ENCODE measurements at regions not wholly inside any gene's neighbourhood (a gene's known extent, or its start where the extent isn't known, plus 50 kb on each side); places are given as distances from the start of the nearest gene placed in this dataset.
"Not testable (repeated sequence)": the region's sequence is repeated elsewhere in the genome, so short reads cannot be mapped to it uniquely, and the experiment has no call there.

DNA sequence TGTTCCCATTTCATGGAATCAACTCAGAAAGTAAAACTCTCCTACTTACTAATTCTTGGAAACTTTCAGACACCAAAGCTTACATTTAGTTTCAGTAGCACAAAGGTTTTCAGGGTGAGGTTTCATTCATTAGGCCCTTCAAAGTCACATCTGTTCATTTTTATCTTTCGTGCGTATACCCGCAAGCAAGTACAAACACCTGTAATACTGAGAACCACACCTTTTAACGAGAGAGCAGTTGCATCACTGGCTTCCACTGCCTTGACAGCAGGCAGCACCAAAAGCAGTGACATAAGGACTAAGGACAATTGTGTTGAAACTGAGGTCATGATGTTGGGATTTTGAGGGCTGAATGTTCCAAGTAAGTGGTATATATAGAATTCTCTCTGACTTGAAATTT is 60.5 kb downstream of the GOLGA6L22 start:
- H3K4me1 ChIP-seq; H3K27me3 ChIP-seq; DNase-seq; H3K27ac ChIP-seq; intact Hi-C loops (cut with DNase I); H3K4me3 ChIP-seq; H3K36me3 ChIP-seq; ATAC-seq; H3K9me3 ChIP-seq: not testable (repeated sequence)
- no CpG with 5 or more reads among the region's 4 CpGs for WGBS, 4 donors

DNA sequence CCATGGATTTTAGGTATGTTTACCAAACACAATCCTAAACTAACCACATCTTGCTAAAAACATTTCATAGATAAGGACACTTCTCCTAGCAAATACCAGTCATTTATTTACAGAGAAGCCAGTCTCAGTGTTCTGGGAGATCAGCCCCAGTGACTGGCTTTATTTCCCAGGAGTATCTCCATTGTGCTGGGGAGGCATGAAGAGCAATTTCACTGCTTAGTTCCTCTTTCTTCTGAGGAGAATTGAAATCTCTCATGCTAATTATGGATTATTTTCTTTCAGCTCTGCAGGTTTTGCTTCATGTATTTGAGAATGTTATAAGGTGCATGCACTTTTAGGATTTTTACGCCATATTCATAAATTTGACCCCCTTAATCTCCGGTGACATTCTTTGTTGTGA is 67.8 kb downstream of the GOLGA6L22 start:
- H3K4me1 ChIP-seq; ATAC-seq; intact Hi-C loops (cut with DNase I); H3K36me3 ChIP-seq; H3K9me3 ChIP-seq; H3K27ac ChIP-seq; H3K27me3 ChIP-seq; H3K4me3 ChIP-seq; DNase-seq: not testable (repeated sequence)
- no CpG with 5 or more reads among the region's 2 CpGs for WGBS, 4 donors

DNA sequence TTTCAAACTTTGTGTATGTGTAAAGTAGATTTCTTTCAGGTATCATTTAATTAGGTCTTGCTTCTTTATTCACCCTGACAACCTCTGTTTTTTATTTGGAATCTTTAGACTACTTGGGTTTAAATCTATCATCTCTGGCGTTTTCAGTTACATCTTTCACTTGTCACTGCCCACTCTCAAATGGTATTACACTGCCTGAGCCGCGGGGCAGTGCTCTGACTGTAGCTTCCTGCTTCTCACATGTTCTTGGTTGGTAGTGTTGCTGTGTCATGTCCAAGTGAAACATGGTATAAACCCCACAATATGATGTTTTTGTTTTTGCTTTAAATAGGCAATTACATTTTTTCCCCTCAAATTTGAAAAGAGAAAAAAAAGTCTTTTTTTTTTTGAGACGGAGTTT is 68.3 kb downstream of the GOLGA6L22 start:
- DNase-seq; intact Hi-C loops (cut with DNase I); H3K27me3 ChIP-seq; H3K27ac ChIP-seq; H3K9me3 ChIP-seq; H3K4me3 ChIP-seq; H3K4me1 ChIP-seq; ATAC-seq; H3K36me3 ChIP-seq: not testable (repeated sequence)
- WGBS, 4 donors: 61 to 86% (median 64%) methylated on average over 2 to 3 of the region's 4 CpGs

DNA sequence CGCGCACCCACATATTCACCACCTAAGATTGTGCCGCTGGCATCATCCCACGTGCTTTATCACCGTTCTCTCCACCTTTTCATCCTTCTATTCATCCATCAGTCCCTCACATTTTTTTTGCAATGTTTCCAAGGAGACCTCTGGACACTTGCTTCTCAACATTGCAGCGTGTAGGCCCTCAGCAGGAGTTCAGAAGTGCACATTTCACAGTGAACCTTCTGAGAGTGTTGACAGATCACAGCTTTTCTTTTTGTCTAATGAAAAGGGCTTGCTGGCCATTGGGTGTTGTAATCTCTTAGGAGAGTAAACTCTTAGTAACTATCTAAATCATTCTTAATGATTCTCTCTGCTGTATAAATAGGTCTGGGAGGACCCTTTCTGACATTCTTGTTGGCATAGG is 70.5 kb downstream of the GOLGA6L22 start:
- peak in 2 of 4 donors; percentile 24 to 55 for ATAC-seq
- H3K36me3 ChIP-seq; DNase-seq; H3K27me3 ChIP-seq; H3K4me3 ChIP-seq; H3K4me1 ChIP-seq; H3K9me3 ChIP-seq; intact Hi-C loops (cut with DNase I); H3K27ac ChIP-seq: not testable (repeated sequence)
- no CpG with 5 or more reads among the region's 6 CpGs for WGBS, 4 donors

DNA sequence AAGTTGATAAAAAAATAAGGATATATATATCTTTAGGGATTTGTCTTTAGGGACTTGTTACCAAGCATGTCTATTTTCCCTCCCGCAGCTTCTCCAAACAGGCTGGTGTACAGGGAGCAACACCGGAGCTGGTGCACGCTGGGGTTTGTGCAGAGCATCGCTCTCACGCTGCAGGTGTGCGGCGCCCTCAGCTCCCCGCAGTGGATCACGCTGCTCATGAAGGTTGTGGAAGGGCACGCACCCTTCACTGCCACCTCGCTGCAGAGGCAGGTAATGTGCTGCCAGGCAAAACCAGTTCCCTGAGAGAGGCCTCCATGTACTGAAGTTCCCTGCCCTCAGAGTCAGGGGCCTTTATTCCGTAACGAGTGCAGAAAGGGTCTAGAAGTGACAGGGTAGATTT is 101.0 kb downstream of the GOLGA6L22 start:
- H3K27ac ChIP-seq; H3K4me3 ChIP-seq; ATAC-seq; H3K9me3 ChIP-seq; intact Hi-C loops (cut with DNase I); H3K27me3 ChIP-seq; H3K4me1 ChIP-seq: not testable (repeated sequence)
- peaks cover 0 to 12% (median 0%) of the 10 kb centered on the region in 9 donors for H3K36me3 ChIP-seq
- peak in 1 of 5 donors; percentile 17 for DNase-seq
- 76 to 100% (median 90%) methylated on average over 5 to 11 of the region's 13 CpGs for WGBS, 4 donors

DNA sequence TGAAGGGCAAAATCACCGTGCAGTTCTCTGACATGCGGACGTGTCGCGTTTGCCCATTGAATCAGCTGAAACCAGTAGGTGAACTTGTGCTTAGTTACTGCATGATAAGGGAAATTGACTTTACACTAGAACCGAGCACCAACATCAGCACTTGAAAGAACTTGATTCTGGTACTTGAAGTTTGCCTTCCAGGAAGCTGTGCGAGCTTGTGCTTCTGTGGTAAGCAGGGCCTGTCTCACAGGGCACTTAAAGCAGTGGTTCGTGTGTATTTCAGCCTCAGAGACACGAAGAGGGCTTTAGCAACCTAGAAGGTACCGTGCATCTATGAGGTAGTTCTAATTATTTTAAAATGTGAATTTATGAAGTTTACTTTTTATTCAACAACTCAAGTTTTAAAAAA is 103.0 kb downstream of the GOLGA6L22 start:
- DNase-seq; ATAC-seq; H3K9me3 ChIP-seq; H3K4me3 ChIP-seq; H3K4me1 ChIP-seq; intact Hi-C loops (cut with DNase I); H3K27me3 ChIP-seq; H3K27ac ChIP-seq: not testable (repeated sequence)
- 88 to 90% methylated on average over 3 to 4 of the region's 10 CpGs; no CpG with 5 or more reads in 2 of the 4 donors for WGBS, 4 donors
- H3K36me3 ChIP-seq: peaks cover 0 to 12% (median 0%) of the 10 kb centered on the region in 9 donors

DNA sequence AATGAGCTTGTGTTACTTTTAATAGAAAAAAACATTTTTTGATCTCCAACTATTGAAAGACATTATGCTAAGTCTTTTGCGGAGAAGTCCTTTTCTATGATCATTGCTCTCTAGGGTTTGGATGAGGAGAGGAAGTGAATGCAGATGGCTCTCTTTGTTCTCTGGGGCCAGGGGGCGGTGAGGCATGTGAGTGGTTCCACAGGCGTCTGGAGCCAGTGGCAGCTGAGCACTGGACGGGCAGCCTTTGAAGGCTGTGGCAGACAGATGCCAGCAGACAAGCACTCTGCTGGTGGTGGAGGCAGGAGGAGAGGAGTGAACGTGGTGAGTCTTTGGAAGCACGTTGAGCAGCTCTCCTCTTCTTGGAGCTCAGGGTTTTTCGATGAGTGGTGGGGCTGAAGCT is 107.8 kb downstream of the GOLGA6L22 start:
- intact Hi-C loops (cut with DNase I); H3K9me3 ChIP-seq; H3K27ac ChIP-seq; H3K36me3 ChIP-seq; ATAC-seq; H3K27me3 ChIP-seq; H3K4me1 ChIP-seq; H3K4me3 ChIP-seq; DNase-seq: not testable (repeated sequence)
- WGBS, 4 donors: no CpG with 5 or more reads among the region's 7 CpGs

DNA sequence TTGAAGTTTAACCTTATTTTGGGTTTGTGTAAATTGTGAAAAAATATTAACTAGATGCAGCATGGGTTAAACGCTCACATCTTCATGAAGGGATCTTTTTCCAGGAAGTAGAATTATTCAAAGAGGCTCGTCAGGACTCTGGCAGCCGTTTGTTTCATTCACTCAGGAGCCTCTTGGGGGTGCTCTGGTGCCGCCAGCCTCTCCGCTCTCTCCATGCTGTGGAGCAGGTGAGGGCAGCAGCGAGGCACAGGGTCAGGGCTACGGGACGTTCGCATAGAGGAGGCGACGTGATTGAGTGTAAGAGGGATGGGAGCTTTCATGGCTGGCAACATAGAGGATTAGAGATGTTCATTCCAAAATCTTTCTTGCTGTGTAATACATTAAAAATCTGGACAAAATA is 110.8 kb downstream of the GOLGA6L22 start:
- H3K36me3 ChIP-seq: peaks cover 0 to 14% (median 7%) of the 10 kb centered on the region in 9 donors
- H3K27me3 ChIP-seq; intact Hi-C loops (cut with DNase I); H3K9me3 ChIP-seq; H3K4me1 ChIP-seq; H3K4me3 ChIP-seq; H3K27ac ChIP-seq; DNase-seq: not testable (repeated sequence)
- no CpG with 5 or more reads among the region's 11 CpGs for WGBS, 4 donors
- peak in 2 of 4 donors; percentile 58 to 66 for ATAC-seq

DNA sequence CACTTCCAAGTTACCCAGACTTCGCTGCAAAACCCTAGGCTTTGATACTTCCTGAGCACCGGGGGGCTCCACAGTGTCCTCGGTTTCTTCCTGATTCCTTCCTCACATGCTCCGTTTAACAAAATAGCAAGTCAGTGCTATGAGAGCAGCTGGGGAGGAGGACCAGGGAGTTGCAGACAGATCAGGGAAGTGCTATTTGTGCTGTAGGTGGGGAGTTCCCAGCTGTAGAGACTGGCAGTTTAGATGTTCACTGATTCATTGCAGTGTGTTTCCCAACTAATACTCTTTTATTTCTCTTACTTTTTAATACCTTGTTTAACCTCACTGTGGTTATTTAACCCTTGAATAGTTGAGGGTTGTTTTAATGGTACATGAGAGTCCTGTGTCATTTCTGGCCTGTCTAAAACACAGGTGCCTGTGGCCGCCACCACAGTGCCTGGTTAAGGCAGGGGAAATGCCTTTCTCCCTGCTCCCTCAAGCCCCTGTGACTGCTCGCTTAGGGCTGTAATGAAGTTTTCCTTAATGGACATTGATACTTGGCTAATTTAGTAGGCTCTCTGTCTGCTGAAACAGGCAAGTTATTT is 113.5 kb downstream of the GOLGA6L22 start:
- H3K4me3 ChIP-seq; H3K27ac ChIP-seq; H3K4me1 ChIP-seq; H3K27me3 ChIP-seq; H3K9me3 ChIP-seq; ATAC-seq; DNase-seq; intact Hi-C loops (cut with DNase I): not testable (repeated sequence)
- WGBS, 4 donors: 67 to 94% (median 76%) methylated on average over 3 to 4 of the region's 6 CpGs
- H3K36me3 ChIP-seq: peaks cover 0 to 14% (median 7%) of the 10 kb centered on the region in 9 donors

DNA sequence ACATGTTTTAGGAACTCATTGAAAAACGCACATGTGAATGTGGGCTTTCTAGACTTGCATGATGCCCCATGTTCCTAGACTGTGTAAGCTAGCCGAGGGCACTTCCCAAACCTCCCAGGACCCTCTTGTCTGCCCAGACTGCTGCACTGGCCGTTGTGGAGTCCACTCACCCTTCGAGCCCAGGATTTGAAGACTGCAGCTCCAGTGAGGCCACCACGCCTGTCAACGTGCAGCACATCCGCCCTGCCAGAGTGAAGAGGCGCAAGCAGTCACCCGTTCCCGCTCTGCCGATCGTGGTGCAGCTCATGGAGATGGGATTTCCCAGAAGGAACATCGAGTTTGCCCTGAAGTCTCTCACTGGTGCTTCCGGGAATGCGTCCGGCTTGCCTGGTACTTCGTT is 114.1 kb downstream of the GOLGA6L22 start:
- H3K4me3 ChIP-seq; DNase-seq; H3K27ac ChIP-seq; H3K4me1 ChIP-seq; H3K27me3 ChIP-seq; ATAC-seq; intact Hi-C loops (cut with DNase I); H3K9me3 ChIP-seq: not testable (repeated sequence)
- WGBS, 4 donors: 90 to 96% (median 94%) methylated on average over 12 to 17 of the region's 17 CpGs
- H3K36me3 ChIP-seq: peaks cover 0 to 14% (median 7%) of the 10 kb centered on the region in 9 donors

DNA sequence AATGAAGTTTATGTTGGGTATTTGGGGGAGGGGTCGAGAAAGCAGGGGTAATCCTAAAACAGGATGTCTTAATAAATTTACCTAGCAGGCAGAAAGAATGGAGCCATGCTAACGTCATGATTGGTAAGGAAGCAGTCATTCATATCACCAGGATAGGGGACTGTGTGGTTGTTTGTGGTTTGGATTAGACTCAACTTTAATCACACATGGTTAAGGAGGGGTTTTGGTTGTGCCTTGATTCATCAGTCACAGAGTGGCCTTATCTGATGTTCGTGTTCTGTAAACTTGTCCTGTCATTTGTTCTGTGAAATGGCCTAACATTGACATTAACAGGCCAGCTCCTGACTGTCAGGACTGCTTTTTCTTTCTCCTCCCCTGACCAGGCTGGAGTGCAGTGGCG is 119.1 kb downstream of the GOLGA6L22 start:
- intact Hi-C loops (cut with DNase I); ATAC-seq; H3K27me3 ChIP-seq; H3K4me1 ChIP-seq; H3K27ac ChIP-seq; H3K4me3 ChIP-seq; H3K9me3 ChIP-seq; DNase-seq: not testable (repeated sequence)
- peaks cover 0 to 13% (median 4%) of the 10 kb centered on the region in 9 donors for H3K36me3 ChIP-seq
- 85 to 100% (median 100%) methylated on average over 1 to 2 of the region's 4 CpGs for WGBS, 4 donors

DNA sequence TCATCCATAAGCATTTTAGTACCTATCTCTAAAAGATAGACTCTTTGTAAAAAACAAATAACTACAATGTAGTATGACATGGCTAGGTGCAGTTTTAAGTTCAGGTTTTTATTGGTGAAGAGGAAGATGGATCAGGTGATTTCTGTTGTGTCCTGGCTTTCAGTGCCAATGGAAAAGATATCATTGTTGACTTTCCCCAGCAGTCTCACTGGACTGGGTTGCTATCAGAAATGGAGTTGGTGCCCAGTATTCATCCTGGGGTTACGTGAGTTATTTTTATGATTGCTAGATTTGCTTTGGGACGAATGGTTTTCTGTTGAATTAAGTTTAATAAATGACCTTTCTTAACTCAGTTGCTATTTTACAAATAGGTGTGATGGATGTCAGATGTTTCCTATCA is 120.5 kb downstream of the GOLGA6L22 start:
- WGBS, 4 donors: no CpG with 5 or more reads among the region's 2 CpGs
- DNase-seq; intact Hi-C loops (cut with DNase I); H3K27ac ChIP-seq; H3K27me3 ChIP-seq; ATAC-seq; H3K9me3 ChIP-seq; H3K4me3 ChIP-seq; H3K4me1 ChIP-seq: not testable (repeated sequence)
- H3K36me3 ChIP-seq: peaks cover 0 to 11% (median 0%) of the 10 kb centered on the region in 9 donors

Data from heart left ventricle (tissue), 16 donors.